Inferior parietal cortex (tissue), 1 donor: ENCODE measurements at regions not wholly inside any gene's neighbourhood (a gene's known extent, or its start where the extent isn't known, plus 50 kb on each side); places are given as distances from the start of the nearest gene placed in this dataset.
A peak's percentile ranks its signal among the peaks of the same experiment; 100 is the strongest.

ENCODE experiments used
- DNase-seq: peaks from one replicate; pipeline ENCODE4 v3.0.0-alpha.2; 2016; ENCODE audit errors: extremely low spot score

DNA sequence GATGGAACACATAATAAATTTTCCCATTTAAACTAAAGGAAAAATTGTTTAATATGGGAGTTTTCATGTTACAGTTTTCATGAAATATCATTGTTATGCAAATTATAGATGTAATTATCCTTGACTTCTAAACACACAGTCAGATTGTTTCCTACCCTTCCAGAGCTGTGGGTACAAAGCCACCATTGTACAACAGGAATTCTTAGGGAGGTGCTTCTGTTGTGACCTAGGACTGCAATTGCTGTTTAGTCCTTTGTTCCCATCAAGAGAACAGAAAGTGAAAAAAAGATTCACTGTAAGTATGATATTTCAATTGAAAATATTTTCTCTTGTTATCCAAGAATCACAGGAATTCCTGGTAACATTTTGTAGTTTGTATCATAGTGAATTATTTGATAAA, 455.3 kb upstream of the NAALADL2 start:
- DNase-seq = no peak

DNA sequence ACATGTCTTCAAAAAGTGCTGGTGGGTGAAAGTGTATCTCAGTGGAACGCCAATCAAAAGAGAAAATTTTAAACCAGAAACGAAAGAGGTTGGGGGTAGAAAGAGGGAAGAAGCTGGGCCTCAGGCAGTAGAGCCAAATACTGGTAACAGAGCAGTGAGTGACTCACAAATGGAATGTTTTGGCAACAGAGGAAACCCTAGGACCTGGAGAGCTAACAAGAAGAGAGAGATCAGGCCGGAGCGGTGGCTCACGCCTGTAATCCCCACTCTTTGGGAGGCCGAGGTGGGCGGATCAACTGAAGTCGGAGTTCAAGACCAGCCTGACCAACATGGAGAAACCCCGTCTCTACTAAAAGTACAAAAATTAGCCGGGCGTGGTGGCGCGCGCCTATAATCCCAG, 450.8 kb upstream of the NAALADL2 start:
- no peak for DNase-seq

DNA sequence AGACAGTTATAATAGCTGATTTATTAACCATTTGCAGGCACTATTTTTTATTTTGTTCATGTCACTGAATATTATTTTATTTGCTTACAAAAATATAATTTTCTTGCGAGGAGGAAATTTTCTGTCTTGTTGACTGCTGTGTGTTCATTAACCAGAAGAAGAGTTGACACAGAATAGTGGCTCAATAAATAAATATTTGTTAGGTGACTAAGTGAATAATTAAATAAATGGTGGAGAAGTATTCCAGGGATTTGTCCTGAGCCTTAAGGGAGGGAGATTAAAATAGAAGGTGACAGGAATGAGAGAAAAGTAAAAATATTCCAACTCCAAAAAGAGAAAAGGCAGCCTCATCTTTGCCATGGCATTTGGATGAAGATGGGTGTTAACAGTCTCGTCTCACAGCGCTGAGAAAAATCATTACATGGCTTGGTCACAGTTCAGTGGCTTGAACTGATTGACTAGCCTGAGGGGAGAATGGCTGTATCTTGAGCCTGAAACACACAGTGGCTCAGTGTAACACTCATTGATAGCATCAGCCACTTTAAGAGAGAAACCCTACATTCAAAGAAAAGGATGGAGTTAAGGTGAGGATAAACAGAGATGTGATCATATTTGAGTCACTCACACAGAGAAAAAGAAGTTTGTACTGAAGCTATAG, 449.9 kb upstream of the NAALADL2 start:
- no peak for DNase-seq

DNA sequence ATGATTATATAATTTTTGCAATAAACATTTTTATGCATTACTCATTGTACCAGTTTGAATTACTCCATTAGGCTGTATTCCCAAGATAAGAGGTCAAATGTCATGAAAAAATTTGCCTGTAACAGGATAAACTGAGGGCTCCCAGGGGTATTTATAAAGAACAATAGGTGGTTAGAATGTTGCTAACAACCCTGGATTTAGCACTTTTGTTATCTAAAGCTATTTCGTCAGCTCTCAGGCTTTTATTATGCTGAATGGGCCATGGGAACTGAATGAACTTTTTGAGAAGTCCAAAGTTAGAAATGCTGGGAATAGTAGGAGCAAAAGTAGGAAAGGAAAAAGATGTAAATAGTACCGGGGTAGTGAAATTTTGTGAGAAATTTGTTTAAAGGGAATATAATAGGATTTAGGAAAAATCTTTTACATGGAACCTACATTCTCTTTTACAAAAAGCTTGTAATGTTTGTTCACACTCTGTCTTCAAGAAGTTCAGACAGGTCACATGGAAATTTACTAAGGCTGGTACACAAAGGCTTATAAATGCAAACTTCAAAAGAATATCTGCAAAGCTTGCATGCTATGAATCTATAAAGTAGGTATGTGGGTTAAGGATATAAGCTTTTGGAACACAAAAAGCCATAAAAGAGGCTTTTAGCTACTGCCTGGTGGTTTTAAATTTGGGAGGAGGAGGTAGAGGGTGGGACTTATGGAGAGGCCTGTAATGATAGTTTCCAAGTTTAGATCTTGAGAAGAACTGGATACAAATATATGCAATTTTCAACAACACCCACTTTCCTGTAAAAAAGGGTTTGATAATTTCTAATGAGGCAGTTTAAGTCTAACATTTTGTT, 445.8 kb upstream of the NAALADL2 start:
- DNase-seq = no peak

DNA sequence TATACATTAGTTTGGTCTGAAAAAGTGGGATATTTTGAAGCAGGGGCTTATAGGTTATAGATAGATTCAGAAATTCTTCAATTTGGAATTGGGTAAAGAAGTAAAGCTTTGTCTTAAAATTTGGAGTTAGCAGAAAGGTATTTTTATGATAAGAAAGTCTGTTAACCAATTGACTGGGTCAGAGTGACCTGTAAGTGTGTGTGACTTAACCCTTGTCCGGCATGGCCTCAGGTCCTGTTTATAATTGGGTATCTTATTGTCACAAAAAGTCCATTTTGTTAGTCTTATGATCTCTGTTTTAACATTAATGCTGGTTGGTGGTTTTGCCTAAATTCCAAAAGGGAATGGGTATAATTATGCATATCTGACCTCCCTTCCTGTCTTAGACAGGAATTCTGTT, 444.2 kb upstream of the NAALADL2 start:
- no peak for DNase-seq

DNA sequence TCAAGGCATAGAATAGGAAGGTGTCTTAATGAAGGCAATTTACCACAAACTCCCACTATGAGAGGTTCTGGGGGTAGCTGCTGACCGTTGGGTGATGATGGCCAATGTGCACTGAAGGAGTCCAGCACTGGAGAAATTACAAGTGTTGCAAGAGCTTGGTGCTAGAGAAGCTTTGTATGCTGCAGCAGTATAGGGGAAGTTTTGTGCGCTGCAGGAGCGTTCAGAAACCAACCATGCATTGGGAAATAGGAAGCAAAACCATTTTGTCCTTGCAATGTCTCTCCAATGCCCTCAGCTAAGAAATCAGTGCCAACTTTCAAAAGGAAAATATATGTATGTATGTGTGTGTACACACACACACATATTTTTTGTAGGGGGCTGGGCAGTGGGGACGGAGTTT, 441.6 kb upstream of the NAALADL2 start:
- no peak for DNase-seq

DNA sequence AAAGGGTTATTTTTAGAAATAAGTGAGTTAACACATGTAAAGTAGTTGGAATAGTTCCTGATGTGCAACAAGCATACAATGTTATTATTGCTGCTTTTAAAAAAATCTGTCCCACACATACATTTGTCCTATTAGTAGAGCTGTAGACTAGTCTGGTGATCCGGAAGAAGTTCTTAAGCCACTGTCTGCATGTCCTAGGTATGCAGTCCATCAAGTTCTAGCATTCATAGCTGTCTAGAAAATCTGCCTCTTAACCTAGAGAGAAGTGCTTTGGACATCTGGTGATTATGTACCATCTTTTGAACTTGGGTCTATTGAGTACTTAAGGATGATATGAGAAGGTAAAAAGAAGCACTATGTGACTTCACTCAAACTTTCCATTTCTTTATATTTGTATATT, 439.9 kb upstream of the NAALADL2 start:
- no peak for DNase-seq

DNA sequence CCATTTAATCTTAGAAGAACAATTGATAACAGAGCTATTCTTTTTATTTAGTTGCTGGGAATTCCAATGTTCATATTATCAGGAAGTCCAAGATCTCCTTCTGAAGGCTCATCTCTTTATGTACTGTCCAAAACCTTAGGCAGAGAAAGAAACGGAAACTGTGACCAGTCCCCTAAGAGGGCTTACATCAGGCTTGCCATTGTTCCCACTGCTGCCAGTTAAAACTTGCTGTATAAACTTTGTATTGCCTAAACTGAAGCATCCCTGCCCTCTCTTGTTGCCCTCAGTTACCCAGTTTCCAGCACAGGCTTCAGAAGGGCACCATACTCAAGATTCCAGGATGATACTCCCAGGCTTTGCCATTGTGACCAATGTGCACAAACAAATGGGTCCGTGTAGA, 435.2 kb upstream of the NAALADL2 start:
- no peak for DNase-seq

DNA sequence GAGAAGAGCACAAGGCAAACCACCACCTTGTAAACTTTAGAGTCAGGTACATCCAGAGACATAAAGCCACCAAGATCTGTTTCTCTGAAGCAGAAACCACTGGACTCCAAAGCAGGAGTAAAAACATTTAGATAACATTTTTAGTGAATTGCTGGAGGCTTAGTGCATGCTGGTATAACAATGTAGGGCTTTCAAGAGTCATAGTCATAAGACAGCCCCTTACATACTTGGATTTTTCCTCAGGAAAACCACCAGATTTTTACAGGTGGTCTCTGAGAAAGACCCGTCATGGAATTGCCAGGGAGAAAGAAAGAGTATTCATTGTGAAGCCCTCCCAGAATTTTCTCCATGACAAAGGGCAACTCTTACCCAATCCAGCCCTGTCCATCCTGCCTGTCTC, 434.5 kb upstream of the NAALADL2 start:
- DNase-seq = no peak

DNA sequence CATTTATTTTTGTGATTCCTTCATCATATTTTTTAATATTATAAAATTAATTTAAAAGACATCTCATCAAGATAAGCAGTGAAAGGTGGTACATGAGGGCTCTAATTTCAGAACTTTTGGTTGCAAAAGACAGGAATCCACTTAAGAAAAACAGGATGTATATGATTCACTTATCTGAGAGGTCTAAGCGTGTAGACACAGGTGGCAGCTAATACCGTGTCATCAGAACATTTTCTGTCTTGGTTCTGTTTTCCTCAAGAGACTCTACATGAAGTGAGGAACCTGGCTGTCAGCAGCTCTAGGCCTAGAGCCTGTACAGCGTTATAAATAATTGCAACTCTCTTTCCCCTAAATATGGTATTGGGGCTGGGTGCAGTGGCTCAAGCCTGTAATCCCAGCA, 433.7 kb upstream of the NAALADL2 start:
- no peak for DNase-seq

DNA sequence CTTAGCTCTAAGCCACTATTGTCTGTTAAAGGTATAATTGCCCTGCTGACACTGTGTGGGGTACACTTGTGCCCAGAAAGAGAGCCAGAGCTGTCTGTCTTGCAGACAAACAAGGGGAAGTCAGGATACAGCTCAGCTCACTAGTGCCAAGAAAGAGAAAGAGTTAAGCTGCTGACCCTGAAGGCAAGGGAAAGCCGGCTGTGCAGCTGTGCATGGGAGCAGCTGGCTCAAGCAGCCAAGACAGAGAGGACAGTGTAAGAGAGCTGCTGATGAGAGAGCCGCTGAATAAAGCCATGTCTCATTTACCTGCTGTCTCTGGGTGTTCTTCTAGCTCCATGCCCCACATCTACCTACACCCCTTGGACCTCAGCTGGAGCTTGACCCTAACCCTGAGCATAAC, 428.1 kb upstream of the NAALADL2 start:
- DNase-seq = no peak

DNA sequence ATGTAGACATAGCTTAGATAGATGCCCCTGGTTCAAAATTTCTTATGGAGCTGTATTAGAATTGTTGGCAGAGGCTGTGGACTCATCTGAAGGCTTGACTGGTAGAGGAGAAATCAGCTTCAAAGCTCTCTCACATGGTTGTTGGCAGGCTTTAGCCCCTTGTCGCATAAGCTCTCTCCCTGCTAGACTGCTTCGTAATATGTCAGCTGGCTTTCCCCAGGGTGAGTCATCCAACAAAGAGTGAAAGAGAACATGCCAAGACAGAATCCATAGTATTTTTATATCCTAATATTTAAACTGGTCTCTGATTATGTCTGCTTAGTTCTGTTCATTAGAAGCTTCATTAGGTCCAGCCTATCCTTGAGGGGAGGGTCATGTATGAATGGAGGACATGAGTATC, 427.4 kb upstream of the NAALADL2 start:
- DNase-seq = no peak

DNA sequence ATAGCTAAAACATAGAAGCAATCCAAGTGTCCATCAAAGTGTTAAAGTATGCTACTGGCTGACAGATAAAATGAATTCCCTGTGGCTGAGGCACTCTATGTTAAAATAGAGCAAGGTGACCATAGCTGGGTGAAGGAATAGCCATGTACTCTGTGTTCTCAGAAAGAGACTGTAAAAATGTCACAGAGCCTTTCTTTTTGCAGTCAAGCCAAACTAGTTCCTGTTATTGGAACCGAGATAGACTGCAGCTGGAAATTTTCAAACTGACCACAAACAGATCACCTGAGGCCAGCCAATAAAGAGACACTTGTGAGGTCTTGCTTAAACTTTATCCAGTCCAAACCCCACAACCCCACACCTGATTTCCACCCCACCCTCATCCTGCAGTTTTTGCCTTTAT, 422.8 kb upstream of the NAALADL2 start:
- DNase-seq = no peak

DNA sequence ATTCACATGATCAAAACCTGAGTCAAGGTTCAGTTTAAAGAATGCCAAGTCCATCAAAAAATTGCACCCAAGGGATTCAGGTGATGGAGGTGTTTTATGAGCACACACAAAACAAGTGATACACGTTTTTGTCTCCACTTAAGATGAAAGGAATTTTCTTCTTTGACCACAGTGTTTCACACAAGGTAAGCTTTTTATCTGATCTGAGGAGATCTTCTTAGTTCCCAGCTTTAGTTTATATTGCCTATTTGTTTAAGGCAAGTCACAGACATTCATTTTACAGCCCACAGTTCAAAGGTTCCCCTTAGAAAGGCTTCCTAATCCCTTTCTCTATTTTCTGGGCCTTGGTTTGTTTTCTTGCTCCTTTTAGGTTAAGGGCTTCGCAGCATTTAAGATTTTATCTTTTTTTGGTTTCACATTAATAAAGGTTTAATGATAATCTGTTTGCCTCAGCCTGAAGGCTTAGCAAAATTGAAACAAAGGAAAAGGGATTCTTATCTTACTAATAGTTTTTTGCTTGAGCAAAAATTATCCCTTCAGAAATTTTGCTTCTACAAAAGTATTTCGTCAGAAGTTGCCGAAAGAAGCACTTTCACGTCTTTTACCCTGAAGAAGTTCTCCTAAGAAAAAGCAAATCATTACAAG, 420.5 kb upstream of the NAALADL2 start:
- DNase-seq = no peak

DNA sequence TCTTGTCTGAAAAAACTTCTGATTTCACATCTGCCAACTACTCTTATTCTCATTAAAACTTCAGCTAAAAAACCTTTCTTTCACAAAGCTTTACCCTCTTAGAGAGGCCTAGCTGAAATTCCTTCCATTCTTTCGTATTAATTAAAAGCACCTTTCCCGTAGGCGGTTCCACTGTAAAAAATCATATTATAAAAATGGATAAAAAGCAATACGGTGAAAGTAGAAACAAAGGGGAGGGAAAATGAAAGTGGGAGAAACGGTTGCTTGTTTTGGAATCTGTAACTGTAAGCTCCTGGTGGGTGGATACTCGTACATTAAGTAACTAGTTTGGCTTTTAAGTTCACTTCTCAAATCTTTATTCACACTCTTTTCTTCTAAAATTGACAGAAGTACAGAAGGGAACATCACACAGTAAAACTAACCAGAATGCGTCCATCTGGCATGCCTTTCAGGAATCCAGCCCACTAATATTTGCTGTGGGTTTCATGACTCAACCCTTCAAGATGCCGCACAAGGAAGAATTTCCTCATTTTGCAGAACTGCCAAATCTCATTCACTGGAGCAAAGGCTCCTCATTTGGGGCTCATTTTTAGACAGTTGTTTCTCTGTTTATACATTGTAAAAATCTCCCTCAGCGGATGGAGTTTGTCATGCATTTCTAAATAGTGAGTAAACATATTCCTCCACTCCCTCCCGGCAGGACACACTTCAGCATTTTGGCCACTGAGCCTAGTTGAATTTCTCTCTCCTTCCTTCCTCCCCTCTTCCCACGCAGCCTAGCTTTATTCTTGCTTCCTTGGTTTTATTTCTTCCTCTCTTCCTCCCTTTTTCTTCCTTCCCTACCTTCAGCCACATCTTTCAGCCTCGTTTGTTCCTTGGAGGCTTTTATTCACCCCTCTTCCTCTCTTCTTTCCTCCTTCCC, 419.5 kb upstream of the NAALADL2 start:
- peak; percentile 73 for DNase-seq

DNA sequence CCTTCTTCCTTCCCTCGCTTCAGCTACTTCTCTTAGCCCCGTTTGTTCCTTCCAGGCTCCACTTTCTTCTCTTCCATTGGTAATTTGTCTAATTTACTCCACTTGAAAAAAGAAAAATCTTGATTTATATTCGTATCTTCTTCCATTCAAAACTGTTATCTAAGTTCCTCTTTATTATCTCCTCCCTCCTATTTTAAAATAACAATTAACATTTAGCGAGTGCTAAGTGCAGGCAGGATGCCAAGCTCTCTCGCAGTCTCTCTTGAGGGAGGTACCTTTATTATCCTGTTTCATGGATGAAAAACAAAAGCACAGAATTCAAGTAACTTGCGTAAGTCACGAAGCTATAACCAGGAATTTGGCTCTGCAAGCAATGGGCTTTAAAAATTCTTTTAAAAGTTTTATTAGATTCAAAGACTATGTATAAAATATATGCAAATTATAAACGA, 418.9 kb upstream of the NAALADL2 start:
- peak; percentile 58 for DNase-seq

DNA sequence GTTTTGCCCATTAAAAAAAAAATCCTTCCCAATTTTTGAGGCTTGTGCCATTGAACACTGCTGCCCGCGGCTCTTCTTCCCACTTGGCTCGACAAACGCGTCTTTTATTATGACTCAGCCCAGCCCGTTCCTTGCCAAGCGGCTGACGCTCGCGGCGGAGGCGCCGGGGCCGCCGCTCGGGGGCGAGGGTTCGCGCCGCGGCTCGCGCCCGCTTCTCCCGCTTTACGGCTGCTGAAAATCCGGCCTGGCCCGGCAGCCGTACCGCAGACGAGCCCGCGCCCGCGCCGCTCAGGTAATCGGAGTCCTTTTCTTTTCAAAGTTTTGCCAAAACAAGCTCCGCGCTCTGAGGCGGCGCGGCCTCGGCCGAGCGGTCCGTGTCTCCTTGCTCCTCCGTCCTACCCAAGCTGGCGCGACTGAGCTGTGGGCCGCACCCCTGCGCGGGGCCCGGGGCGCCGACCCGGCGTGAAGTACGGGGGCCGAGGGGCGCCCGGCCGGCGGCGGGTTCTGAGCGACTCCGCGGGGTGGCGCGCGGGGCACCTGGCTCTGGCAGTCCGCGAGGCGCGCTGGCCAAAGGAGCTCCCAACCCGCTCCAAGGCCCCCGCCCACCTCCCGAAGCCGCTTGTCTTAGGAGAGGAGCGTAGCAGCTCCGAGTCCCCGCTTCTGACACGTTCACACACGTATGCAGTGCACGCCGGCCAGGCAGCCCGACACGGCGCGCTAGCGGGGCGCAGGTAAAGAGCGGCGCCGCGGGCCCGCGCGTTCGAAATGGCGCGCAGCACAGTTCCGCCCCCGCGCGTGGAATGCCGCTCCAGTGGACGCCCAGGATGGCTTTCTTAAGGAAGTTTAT, 418.2 kb upstream of the NAALADL2 start:
- peak; percentile 77 for DNase-seq

DNA sequence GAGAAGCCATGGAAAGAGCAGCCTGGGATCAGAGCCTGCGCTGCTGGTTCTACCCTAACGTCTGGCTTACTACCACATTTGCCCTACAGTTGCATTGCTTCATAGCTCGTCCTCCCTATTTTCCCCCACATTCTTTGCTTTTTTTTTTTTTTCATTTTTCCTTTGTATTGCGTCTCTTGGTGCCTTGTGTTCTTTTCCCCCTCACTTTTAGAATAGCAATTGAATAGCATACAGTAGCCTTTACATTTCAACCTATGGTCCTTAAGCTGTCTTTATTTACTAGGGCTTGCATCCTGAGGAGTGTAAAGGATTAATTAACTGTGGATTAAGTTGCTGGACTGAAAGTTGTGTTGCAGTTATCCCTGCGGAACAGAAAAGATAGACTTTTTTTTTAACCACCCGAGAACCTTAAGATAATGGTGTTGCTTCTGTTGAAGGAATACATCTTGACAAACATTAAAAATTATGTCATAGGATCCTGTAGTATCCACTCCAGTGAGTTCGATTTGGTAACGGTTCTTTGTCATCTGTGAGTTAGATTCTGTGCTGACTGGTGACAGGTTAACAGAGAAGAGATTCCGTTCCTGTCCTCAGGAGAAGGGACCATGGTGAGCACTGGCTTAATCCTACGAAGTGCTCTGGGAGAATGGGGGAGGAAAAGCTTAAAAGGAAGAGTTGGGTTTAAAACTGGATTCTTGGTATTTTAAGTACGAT, 417.4 kb upstream of the NAALADL2 start:
- no peak for DNase-seq

DNA sequence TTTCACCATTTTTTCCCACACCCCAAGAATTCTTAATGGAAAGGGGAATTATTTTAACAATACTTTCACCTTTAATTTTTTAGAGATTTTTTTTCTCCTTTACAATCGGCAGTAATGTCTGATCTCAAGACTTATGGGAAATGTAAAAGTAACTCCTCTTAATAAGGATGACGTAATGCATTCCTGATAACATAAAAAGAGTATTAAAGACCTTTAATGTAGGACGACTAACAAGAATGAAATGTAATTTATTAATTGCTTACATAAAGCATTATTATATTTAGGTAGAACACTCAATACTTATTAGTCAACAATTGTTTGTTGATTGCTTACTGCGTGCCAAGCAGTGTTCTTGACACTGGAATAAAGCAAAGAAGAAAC, 416.8 kb upstream of the NAALADL2 start:
- no peak for DNase-seq

DNA sequence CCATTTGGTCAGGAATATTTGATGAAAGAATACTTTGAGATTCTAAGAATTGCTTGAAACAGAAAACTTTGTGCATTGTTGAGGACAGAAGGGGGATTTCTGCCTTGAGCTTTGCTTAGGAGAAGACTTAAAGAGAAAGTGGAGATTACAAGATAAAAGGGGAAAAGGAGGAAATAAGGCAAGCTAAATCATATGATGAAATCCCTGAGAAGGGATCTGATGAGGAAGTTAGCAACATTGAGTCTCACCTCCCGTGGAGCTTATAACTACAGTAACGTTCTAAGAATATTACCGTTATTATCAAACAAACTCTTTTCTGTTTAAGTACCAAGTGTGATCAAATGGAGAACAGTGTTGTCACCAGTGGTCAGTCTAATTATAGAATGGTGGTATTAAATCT, 414.7 kb upstream of the NAALADL2 start:
- DNase-seq = no peak
